H1 (cell line): ENCODE measurements at regions not wholly inside any gene's neighbourhood (a gene's known extent, or its start where the extent isn't known, plus 50 kb on each side); places are given as distances from the start of the nearest gene placed in this dataset.

Experiments
- HDAC6 ChIP-seq: IDR thresholded peaks from one replicate; pipeline ENCODE4 v1.7.1; 2012; ENCODE audit warnings: low read depth, mild to moderate bottlenecking, inconsistent platforms, low read length, moderate library complexity
- PHF8 ChIP-seq: fragments of 200-600 bp; sonication (generic); conservative IDR thresholded peaks from 2 replicates; pipeline ENCODE4 v1.7.1; 2012; ENCODE audit warnings: low read depth, mild to moderate bottlenecking, inconsistent platforms, low read length, moderate library complexity
- RFX5 ChIP-seq: IDR thresholded peaks from 2 replicates; pipeline ENCODE4 v1.6.1; 2011; ENCODE audit warnings: low read depth, low read length, improper control_type of control experiment, borderline replicate concordance
- SAP30 ChIP-seq: fragments of 300-600 bp; sonication (generic); IDR thresholded peaks from 2 replicates; pipeline ENCODE4 v1.7.1; 2012; ENCODE audit warnings: low read length, moderate library complexity, mild to moderate bottlenecking, inconsistent platforms; ENCODE audit not compliant: insufficient read depth, insufficient replicate concordance

DNA sequence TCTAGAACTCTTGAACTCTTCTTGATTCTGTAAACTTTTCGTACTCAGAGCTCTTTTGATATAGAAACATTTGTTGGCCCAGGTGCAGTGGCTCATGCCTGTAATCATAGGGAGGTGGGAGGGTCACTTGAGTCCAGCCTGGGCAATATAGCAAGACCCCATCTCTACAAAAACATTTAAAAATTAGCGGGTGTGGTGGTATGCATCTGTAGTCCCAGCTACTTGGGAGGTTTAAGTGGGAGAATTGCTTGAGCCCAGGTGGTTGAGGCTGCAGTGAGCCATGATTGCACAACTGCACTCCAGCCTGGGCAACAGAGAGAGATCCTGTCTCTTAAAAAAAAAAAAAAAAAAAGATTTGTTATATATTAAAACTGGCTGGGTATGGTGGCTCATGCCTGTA is 121.6 kb downstream of the BAMBI start (continued):
- TF ChIP-seq HDAC6: no peak
- no peak for TF ChIP-seq SAP30
- TF ChIP-seq RFX5: no peak
- no peak for TF ChIP-seq PHF8
